ENCODE measurements at regions not wholly inside any gene's neighbourhood (a gene's known extent, or its start where the extent isn't known, plus 50 kb on each side); places are given as distances from the start of the nearest gene placed in this dataset.

GRCh38 chr11:15754221-15754620 lies 602.1 kb downstream of the SOX6 start:
- FAIRE-seq (no peak), DNase-seq (ENCODE audit: low spot score) (no peak), ATAC-seq (no peak)
- Histone ChIP-seq H3K4me1 (ENCODE audit: insufficient read depth, low read length) (no peaks in the 10 kb centered on the region), H3K27me3 (ENCODE audit: control insufficient read depth in 1 of 2, insufficient read depth in 2 of 2, low read length in 2 of 2) (no peaks in the 10 kb centered on the region), H3K4me3 (replicated peaks in 1 of 3; ENCODE audit: insufficient read depth in 1 of 3, low read depth in 2 of 3, low read length in 3 of 3) (no peak overlapping the region), H3K9me3 (ENCODE audit: low read length) (no peaks in the 10 kb centered on the region), H2AFZ (ENCODE audit: low read length) (no peak overlapping the region), H3K79me2 (ENCODE audit: insufficient read depth, low read length) (no peaks in the 10 kb centered on the region), H3K27ac (ENCODE audit: extremely low read length, insufficient read depth, low read length) (no peak overlapping the region), H3K4me2 (ENCODE audit: low read depth, low read length) (no peak overlapping the region), H3K36me3 (replicated peaks in 1 of 2; ENCODE audit: control insufficient read depth in 1 of 2, insufficient read depth in 2 of 2, low read length in 2 of 2) (no peaks in the 10 kb centered on the region), H4K20me1 (ENCODE audit: insufficient read depth, low read length) (no peaks in the 10 kb centered on the region), H3K9ac (ENCODE audit: insufficient read depth, low read depth, low read length) (no peak overlapping the region)
- no TSS peak for BruUV-seq (replicated peaks)
- intact Hi-C loops (cut with micrococcal nuclease; ENCODE audit: unreplicated experiment) (no loop called here), in situ Hi-C loops (cut with HindIII; ENCODE audit: extremely low pct_ligation_motif_present, low pct_unique_long_range_greater_than_20kb) (no loop called here)
- ChIA-PET POLR2A (no interaction called here), CTCF (ENCODE audit: low intra/inter-chr PET ratio, low total read pairs) (no interaction called here)
- 0% methylated on average over 1 of the region's 1 CpG for WGBS (ENCODE audit: low lambda C conversion rate)
- TF ChIP-seq SMAD1 (CRISPR knock-in tag; IDR thresholded peaks at IDR 0.05; ENCODE audit: borderline replicate concordance, low read depth) = no peak
- no peak for TF ChIP-seq FOXK2 (IDR thresholded peaks at IDR 0.05)
- TF ChIP-seq HNF4A (CRISPR knock-in tag; IDR thresholded peaks at IDR 0.05) = no peak
- TF ChIP-seq ATRX (CRISPR knock-in tag; IDR thresholded peaks at IDR 0.05; ENCODE audit: borderline replicate concordance) = no peak
- no peak for TF ChIP-seq BCL3 (CRISPR knock-in tag; IDR thresholded peaks at IDR 0.05)
- no peak for TF ChIP-seq RBAK (CRISPR knock-in tag; IDR thresholded peaks at IDR 0.05)
- no peak for TF ChIP-seq ZNF776 (CRISPR knock-in tag; IDR thresholded peaks at IDR 0.05)

GRCh38 chr11:15757048-15757698 lies 599.2 kb downstream of the SOX6 start:
- no peaks in the 10 kb centered on the region for H4K20me1 ChIP-seq (ENCODE audit: insufficient read depth, low read length)
- ChIA-PET CTCF (ENCODE audit: low intra/inter-chr PET ratio, low total read pairs) (no interaction called here), POLR2A (no interaction called here)
- no peaks in the 10 kb centered on the region for H3K36me3 ChIP-seq (replicated peaks in 1 of 2; ENCODE audit: control insufficient read depth in 1 of 2, insufficient read depth in 2 of 2, low read length in 2 of 2)
- intact Hi-C loops (cut with micrococcal nuclease; ENCODE audit: unreplicated experiment) = no loop called here
- no peak overlapping the region for H3K4me3 ChIP-seq (replicated peaks in 1 of 3; ENCODE audit: insufficient read depth in 1 of 3, low read depth in 2 of 3, low read length in 3 of 3)
- no TSS peak for BruUV-seq (replicated peaks)
- ATAC-seq (no peak), DNase-seq (ENCODE audit: low spot score) (no peak), FAIRE-seq (no peak)
- no peaks in the 10 kb centered on the region for H3K27me3 ChIP-seq (ENCODE audit: control insufficient read depth in 1 of 2, insufficient read depth in 2 of 2, low read length in 2 of 2)
- H3K9ac ChIP-seq (ENCODE audit: insufficient read depth, low read depth, low read length) = no peak overlapping the region
- no peak overlapping the region for H3K4me2 ChIP-seq (ENCODE audit: low read depth, low read length)
- H3K9me3 ChIP-seq (ENCODE audit: low read length) = no peaks in the 10 kb centered on the region
- H3K4me1 ChIP-seq (ENCODE audit: insufficient read depth, low read length) = no peaks in the 10 kb centered on the region
- no peak overlapping the region for H3K27ac ChIP-seq (ENCODE audit: extremely low read length, insufficient read depth, low read length)
- in situ Hi-C loops (cut with HindIII; ENCODE audit: extremely low pct_ligation_motif_present, low pct_unique_long_range_greater_than_20kb) = no loop called here
- WGBS (ENCODE audit: low lambda C conversion rate) = 35% methylated on average over 16 of the region's 16 CpGs
- H2AFZ ChIP-seq (ENCODE audit: low read length) = no peak overlapping the region
- H3K79me2 ChIP-seq (ENCODE audit: insufficient read depth, low read length) = no peaks in the 10 kb centered on the region
- TF ChIP-seq ZNF232 (CRISPR knock-in tag; IDR thresholded peaks at IDR 0.05; ENCODE audit: borderline replicate concordance) (no peak), PHB2 (IDR thresholded peaks at IDR 0.05; ENCODE audit: partially characterized antibody) (no peak), SP5 (CRISPR knock-in tag; IDR thresholded peaks at IDR 0.05; ENCODE audit: borderline replicate concordance, low read depth) (no peak), ZNF513 (CRISPR knock-in tag; conservative IDR thresholded peaks at IDR 0.05) (no peak), SAP130 (CRISPR knock-in tag; IDR thresholded peaks at IDR 0.05; ENCODE audit: low read depth) (no peak), ETS1 (CRISPR knock-in tag; IDR thresholded peaks at IDR 0.05) (no peak), TSC22D2 (CRISPR knock-in tag; IDR thresholded peaks at IDR 0.05; ENCODE audit: borderline replicate concordance) (no peak), ZNF343 (CRISPR knock-in tag; IDR thresholded peaks at IDR 0.05) (no peak), ZNF3 (CRISPR knock-in tag; IDR thresholded peaks at IDR 0.05) (no peak), ZNF17 (CRISPR knock-in tag; IDR thresholded peaks at IDR 0.05) (no peak), RAD21 (CRISPR knock-in tag; IDR thresholded peaks at IDR 0.05) (no peak), MTA3 (CRISPR knock-in tag; IDR thresholded peaks at IDR 0.05) (no peak)
